HG03139 (cell line): ENCODE measurements at regions not wholly inside any gene's neighbourhood (a gene's known extent, or its start where the extent isn't known, plus 50 kb on each side); places are given as distances from the start of the nearest gene placed in this dataset.

Experiments used
- ATAC-seq: cut with Tn5 transposase; IDR thresholded peaks from one replicate; pipeline ENCODE4 v1.9.1; 2021; ENCODE audit not compliant: unreplicated experiment

DNA sequence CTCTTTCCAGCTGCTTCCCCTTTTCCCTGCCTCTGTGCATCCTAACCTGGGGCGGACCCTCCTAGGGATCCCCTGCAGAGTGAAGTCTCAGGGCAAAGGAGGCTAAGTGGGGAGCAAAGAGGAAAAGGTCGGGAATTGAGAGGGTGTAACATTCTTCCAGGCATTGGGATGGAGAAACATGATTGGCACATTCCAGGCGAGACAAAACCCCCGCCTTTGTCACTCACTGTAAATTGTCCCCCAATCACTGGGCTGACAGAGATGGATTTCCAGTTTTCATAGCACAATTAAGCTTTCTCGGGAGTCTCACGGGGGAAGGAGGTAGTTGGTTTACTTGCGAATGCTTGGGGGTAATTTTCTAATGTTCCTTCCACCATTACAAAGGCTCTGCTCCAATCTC is 74.9 kb downstream of the MIAT start:
- ATAC-seq: no peak

GRCh38 chr22:26734339-26735018 is 77.1 kb downstream of the MIAT start:
- ATAC-seq: no peak

- no peak for ATAC-seq
Measured at GRCh38 chr22:26735019-26735409, 77.6 kb downstream of the MIAT start.

DNA sequence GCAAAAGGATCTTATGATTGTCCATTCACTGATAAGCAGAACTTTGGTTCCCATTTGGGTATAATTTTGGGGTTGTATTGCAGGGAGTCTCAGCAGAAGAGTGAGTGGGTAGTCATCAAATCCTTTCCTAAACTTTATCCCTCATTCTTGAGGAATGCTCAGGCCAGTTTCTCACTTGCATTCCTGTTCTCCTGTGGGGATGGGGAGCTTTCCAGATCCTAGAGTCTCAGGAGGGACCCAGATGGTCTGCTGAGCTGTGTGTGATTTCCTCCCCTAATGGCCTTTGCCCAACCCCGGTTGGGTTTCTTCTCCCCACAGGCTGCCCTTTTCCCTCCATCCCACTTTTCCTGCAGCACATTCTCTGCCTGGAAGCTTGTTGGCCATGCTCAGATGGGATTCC is 79.9 kb downstream of the MIAT start:
- no peak for ATAC-seq

- no peak for ATAC-seq
Measured at GRCh38 chr22:26740253-26740652, 82.9 kb downstream of the MIAT start.

DNA sequence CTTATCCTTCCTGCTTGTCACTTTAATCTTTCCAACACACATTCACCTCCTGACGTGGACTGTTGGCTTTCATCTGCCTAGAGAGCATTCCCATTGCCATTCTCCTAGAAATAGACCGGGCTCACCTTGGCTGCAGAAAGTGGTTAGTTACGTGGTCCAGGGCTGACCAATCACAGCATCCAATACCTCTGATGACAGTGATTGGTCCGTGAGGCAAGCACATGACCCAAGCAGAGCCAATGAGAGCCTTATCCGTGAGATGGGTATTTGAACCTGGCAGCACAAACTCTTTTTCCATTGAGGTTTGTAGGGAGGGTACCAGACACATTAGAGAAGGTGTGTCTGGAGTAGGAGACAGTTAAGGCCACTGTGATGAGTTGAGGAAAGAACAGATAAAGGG is 85.8 kb downstream of the MIAT start:
- no peak for ATAC-seq

DNA sequence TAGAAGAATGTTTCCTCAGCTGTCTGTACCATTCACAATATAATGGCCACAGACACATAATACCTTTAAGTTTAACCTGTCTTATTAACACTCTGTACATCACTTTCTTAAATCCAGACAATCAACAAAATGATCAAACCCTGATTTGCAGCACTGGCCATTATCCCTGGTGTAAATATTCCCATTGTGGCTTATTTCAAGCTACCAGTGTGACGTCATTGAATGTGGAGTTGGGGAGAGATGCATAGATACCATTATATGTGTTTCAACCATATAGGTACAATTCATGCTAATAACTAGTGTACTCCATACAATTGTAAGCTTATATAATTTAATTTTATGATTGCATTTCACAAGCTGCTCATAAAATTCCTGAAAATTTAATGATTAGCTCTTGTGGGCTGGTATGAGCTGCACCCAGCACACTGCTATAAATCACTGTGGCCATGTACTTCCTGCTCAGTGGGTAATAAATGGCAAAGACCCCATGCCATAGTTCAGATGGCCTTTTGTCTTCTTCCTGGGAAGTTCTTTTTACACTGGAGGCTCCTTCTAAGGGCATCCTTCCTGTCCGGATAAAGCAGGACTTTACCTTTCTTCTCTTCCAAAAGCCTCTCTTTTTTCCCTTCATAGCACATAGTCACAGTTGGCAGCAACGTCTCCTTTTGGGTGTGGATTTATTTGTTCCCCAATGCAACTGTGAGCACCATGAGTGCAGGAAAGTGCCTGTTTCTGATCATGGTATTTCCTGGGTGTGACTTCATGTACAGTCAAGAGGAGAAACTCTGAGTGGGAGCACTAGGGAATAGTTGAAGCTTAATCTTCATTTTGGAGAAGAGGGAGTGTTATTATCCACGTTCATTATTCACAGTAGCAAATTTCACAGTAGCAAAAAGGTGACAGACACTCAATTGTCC is 87.8 kb downstream of the MIAT start:
- no peak for ATAC-seq

- ATAC-seq: no peak
Measured at GRCh38 chr22:26746311-26746710, 88.9 kb downstream of the MIAT start.

GRCh38 chr22:26748845-26749244 is 91.5 kb downstream of the MIAT start:
- ATAC-seq: no peak

- ATAC-seq: no peak
Measured at GRCh38 chr22:26751217-26751616, 93.8 kb downstream of the MIAT start.

- ATAC-seq: no peak
Measured at GRCh38 chr22:26753125-26753862, 95.9 kb downstream of the MIAT start.

DNA sequence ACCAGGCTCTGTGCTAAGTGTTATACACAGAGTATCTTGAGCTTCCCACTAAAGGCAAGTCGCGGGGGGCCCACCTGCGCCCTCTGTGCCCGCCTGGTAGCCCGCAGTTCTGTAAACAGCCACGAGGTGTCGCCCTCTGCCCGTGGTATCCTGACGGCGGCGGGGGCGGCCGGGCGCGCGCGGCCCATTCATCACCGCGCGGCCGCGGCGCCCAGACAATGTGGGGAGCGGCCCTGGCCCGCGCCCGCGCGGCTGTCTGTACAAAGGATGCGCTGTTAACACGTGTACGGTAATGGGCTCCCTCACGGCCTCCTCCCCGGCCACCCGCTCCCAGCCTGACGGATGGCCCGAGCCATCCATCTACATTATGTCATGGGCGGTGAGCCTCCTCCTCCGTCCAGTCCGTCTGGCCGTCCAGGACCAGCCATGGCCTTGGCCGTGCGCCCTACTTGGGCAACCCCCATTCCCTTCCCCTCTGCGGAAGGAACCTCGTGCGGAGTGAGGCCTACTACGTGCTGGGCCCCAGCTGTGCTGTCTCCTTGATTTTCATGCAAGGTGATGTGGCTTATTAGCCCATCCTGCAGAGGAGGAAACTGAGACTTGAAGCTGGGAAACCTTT is 99.4 kb downstream of the MIAT start:
- no peak for ATAC-seq

DNA sequence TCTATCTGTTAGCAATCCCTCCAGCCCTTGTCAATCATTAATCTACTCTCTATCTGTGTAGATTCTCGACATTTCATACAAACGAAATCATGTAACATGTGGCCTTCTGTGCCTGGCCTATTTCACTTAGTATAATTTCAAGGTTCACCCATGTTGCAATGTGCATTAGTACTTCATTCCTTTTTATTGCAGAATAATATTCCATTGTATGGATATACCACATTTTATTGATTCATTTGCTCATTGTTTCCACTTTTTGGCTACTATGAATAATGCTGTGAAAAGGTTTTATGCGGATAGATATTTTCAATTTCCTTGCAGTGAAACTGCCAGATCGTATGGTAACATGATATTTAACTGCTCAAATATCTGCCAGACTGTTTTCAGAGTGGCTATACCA is 100.1 kb downstream of the MIAT start:
- ATAC-seq: no peak

DNA sequence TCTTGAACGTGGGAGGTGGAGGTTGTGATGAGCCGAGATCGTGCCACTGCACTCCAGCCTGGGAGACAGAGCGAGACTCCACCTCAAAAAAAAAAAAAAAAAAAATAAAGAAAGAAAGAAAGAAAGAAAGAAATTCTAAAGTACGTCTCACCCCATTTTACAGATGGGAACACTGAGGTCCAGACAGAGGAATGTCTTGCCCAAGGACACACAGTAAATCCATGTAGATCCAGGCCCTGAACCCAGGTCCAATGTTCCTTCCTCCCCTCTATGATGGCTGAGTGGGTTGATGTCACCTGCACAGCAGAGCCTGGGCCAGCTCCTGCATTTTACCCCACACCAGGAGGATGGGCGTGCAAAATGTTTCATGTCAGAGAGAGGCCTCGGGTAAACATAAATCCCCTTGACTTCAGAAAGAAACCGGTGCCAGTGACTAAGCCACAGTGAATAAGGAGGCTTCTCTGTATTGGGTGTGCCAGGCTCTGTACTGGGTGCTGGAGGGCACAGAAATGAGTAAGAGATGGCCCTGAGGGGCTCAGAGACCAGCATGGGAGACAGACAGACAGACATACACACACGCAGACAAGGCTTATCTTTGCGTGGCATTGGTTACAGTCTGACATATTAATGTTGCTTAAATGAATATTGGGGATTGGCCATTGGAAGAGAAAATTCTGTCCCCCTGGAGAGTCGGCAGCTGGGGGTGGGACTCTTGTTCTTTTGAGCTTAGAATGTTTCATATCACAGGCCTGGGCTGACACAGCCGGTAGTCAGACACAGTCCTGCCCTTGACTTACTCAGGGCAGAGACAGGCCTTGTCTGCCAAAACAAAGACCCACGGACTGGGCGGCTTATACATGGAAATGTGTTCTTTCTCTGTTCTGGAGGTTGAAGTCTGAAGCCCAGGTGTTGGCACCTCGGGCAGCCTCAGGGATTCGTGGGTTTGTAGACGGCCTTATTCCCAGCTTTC is 105.4 kb downstream of the MIAT start:
- no peak for ATAC-seq

DNA sequence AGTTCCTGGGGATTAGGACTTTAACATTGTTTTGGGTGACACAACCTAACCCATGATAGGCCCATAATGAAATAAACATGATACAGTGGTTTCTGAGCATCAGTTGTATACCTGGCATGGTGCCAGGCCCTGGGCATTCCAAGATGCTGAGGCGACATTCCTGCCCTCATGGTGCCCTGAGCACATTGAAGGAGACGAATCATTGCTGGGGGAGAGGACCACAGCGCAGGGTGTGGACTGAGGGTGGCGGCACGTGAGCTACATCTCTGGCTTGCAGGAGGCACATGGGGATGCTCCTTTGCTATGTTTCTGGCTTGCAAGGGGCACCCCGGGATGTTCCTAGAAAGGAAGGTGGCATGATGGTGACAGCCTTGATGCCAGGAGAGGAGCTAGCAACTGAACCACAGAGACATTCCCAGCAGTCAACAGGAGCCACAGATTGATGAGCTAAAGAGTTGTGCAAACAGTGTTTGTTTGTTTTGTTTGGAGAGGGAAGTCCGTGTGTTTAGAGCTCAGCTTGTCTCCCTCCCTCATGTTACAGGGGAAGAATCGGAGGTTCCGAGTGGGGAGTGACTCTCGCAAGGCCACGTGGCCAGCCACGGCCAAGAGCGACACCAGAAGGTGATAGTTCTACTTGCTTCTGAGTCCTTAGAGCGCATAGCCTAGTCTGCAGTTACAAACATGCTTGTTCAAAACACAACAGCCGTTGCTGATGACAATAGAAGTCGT is 106.4 kb downstream of the MIAT start:
- no peak for ATAC-seq

DNA sequence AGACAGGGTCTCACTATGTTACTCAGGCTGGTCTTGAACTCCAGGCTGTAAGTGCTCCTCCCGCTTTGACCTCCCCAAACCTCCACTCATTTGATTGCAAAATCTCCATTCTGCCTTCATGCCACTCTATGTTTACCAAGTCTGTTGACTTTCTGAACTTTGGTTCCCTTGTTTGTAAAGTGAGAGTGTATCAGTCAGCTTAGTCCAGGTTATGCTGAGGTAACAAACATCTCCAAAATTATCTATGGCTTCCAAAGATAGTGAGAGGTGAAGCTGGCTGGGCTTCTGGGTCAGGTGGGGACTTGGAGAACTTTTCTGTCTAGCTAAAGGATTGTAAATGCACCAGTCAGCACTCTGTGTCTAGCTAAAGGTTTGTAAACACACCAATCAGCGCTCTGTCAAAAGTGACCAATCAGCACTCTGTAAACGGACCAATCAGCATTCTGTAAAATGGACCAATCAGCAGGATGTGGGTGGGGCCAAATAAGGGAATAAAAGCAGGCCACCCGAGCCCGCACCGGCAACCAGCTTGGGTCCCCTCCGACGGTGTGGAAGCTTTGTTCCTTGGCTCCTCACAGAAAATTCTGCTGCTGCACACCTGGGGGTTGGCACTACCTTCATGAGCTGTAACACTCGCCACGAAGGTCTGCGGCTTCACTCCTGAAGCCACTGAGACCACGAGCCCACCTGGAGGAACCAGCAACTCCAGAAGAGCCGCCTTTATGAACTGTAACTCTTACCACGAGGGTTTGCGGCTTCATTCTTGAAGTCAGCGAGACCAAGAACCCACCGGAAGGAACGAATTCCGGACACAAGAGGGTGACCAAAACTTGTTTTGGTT is 109.3 kb downstream of the MIAT start:
- ATAC-seq: no peak

- no peak for ATAC-seq
Measured at GRCh38 chr22:26767351-26768155, 110.2 kb downstream of the MIAT start.

DNA sequence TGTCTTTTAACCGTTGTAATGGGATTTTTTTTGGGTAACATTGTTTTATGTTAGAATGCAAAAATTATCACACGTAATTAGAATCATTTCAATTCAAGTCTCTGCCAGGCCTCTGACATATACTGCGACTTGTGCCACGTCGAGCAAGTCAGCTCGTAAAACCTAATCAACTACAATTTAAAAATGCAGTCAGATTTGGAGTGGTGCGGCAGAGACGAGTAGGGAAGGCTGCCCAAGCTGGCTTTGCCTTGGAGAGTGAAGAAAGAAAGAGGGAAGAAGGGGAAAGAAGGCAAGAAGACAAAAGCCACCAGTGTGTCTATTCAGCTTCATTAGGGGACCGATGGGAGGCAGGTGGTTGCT is 110.7 kb downstream of the MIAT start:
- ATAC-seq: no peak
